Spleen (tissue), 11 donors: ENCODE measurements at regions not wholly inside any gene's neighbourhood (a gene's known extent, or its start where the extent isn't known, plus 50 kb on each side); places are given as distances from the start of the nearest gene placed in this dataset.

Experiments used
- DNase-seq: peaks from one replicate; pipeline ENCODE4 v3.0.0-alpha.2; 2020
- H3K27ac ChIP-seq, 8 donors: fragments of 200-600 bp; sonication (generic) in 7 of 8; 1 replicate in 4 of 8; 2 replicates in 4 of 8; pipeline versions ENCODE4 v1.5.0 to v1.8.0; 2016 to 2021; ENCODE audit warnings: inconsistent platforms in 4 of 8, mild to moderate bottlenecking in 4 of 8, moderate library complexity in 1 of 8
- H3K27me3 ChIP-seq, 7 donors: fragments of 200-600 bp; sonication (generic) in 6 of 7; replicated peaks in 1 of 7; 1 replicate in 4 of 7; 2 replicates in 3 of 7; pipeline versions ENCODE4 v1.5.0 to v1.8.0; 2016 to 2021; ENCODE audit warnings: inconsistent platforms in 3 of 7, mild to moderate bottlenecking in 1 of 7
- H3K36me3 ChIP-seq, 6 donors: fragments of 200-600 bp; sonication (generic) in 5 of 6; 1 replicate in 4 of 6; 2 replicates in 2 of 6; pipeline versions ENCODE4 v1.5.0 to v1.8.0; 2016 to 2021; ENCODE audit warnings: inconsistent platforms in 2 of 6
- H3K4me1 ChIP-seq, 6 donors: fragments of 200-600 bp; sonication (generic) in 5 of 6; 1 replicate in 3 of 6; 2 replicates in 3 of 6; pipeline versions ENCODE4 v1.5.0 to v1.8.0; 2016 to 2021; ENCODE audit warnings: inconsistent platforms in 3 of 6
- H3K4me3 ChIP-seq, 8 donors: fragments of 200-600 bp; sonication (generic) in 7 of 8; 1 replicate in 4 of 8; 2 replicates in 4 of 8; pipeline versions ENCODE4 v1.5.0 to v1.8.0; 2016 to 2021; ENCODE audit warnings: inconsistent platforms in 4 of 8, mild to moderate bottlenecking in 4 of 8, moderate library complexity in 2 of 8
- H3K9me3 ChIP-seq, 8 donors: fragments of 200-600 bp; sonication (generic) in 7 of 8; 1 replicate in 4 of 8; 2 replicates in 4 of 8; pipeline versions ENCODE4 v1.5.0 to v1.8.0; 2016 to 2021; ENCODE audit warnings: inconsistent platforms in 4 of 8
- CTCF ChIP-seq, 11 experiments: fragments of 200-600 bp in 7 of 11; fragments of 450-650 bp in 4 of 11; sonication (generic) in 4 of 11; IDR thresholded peaks in 8 of 11; conservative IDR thresholded peaks in 3 of 11; 1 replicate in 7 of 11; 2 replicates in 4 of 11; pipeline versions ENCODE4 v1.4.0 to v1.8.0; 2016 to 2021; ENCODE audit warnings: antibody characterized with exemption in 11 of 11, inconsistent platforms in 4 of 11, mild to moderate bottlenecking in 1 of 11
- POLR2A ChIP-seq, 3 donors: fragments of 450-650 bp; IDR thresholded peaks; one replicate each; pipeline ENCODE4 v1.5.1; 2017; ENCODE audit warnings: antibody characterized with exemption in 3 of 3, mild to moderate bottlenecking in 1 of 3
- POLR2AphosphoS5 ChIP-seq, 3 donors: sonication (generic); formaldehyde crosslinking; IDR thresholded peaks; one replicate each; pipeline ENCODE4 v1.5.1; 2017; ENCODE audit warnings: antibody characterized with exemption in 3 of 3
- WGBS, 5 donors: extraction: QIAGEN DNeasy Blood & Tissue Kit in 3 of 5; methylation state at CpG; one replicate each; pipeline versions ENCODE4 v1.1.5 to v1.1.7; 2013 to 2018; 5-methylcytosine and 5-hydroxymethylcytosine counted together
- intact Hi-C: fragments of 100-400 bp; cut with DNase I; formaldehyde crosslinking; loops from one replicate; pipeline ENCODE4 v1.15.0; 2023; ENCODE audit warnings: low total_unique reads
- donor health status: healthy with polysubstance abuse.
- donor health status: DM: no; HTN: no; CAD: no; lungs with moderate emphysema.
- donor health status: DM: no; HTN: no; CAD: no.
- donor health status: Bipolar disorder and iron deficiency.
- donor health status: healthy.
- donor health status: DM: no; HTN: no; CAD: no.
- donor health status: DM: yes; HTN: yes; CAD: no.

- Histone ChIP-seq H3K9me3 (peaks cover 0 to 4% (median 0%) of the 10 kb centered on the region in 8 donors), H3K4me1 (no peaks in the 10 kb centered on the region), H3K27me3 (no peaks in the 10 kb centered on the region), H3K36me3 (no peaks in the 10 kb centered on the region), H3K4me3 (no peak overlapping the region), H3K27ac (no peak overlapping the region)
- TF ChIP-seq POLR2A (IDR thresholded peaks at IDR 0.05) (no peak), POLR2AphosphoS5 (IDR thresholded peaks at IDR 0.05) (no peak), CTCF (IDR thresholded peaks at IDR 0.05 in 8 of 11, conservative IDR thresholded peaks at IDR 0.05 in 3 of 11) (no peak)
- intact Hi-C loops = no loop called here
- 46 to 66% (median 60%) methylated on average over 3 of the region's 3 CpGs for WGBS, 5 donors
- DNase-seq = no peak
Measured at GRCh38 chr4:186823989-186824388, 100.3 kb upstream of the FAT1 start.

- H3K36me3 ChIP-seq = no peaks in the 10 kb centered on the region
- TF ChIP-seq POLR2AphosphoS5 (IDR thresholded peaks at IDR 0.05) = no peak
- TF ChIP-seq CTCF (IDR thresholded peaks at IDR 0.05 in 8 of 11, conservative IDR thresholded peaks at IDR 0.05 in 3 of 11) = no peak
- no peak for TF ChIP-seq POLR2A (IDR thresholded peaks at IDR 0.05)
- 70 to 85% (median 73%) methylated on average over 3 of the region's 3 CpGs for WGBS, 5 donors
- H3K27me3 ChIP-seq = no peaks in the 10 kb centered on the region
- no peak for DNase-seq
- intact Hi-C loops = no loop called here
- peaks cover 0 to 12% (median 0%) of the 10 kb centered on the region in 8 donors for H3K9me3 ChIP-seq
- no peak overlapping the region for H3K27ac ChIP-seq
- no peaks in the 10 kb centered on the region for H3K4me1 ChIP-seq
- H3K4me3 ChIP-seq = no peak overlapping the region
Measured at GRCh38 chr4:186825069-186825468, 101.4 kb upstream of the FAT1 start.

GRCh38 chr4:186826006-186826405, 102.3 kb upstream of the FAT1 start:
- intact Hi-C loops = no loop called here
- Histone ChIP-seq H3K4me1 (no peaks in the 10 kb centered on the region), H3K9me3 (peaks cover 0 to 12% (median 0%) of the 10 kb centered on the region in 8 donors), H3K36me3 (no peaks in the 10 kb centered on the region), H3K27me3 (no peaks in the 10 kb centered on the region), H3K4me3 (no peak overlapping the region), H3K27ac (no peak overlapping the region)
- TF ChIP-seq POLR2A (IDR thresholded peaks at IDR 0.05) (no peak), CTCF (IDR thresholded peaks at IDR 0.05 in 8 of 11, conservative IDR thresholded peaks at IDR 0.05 in 3 of 11) (no peak), POLR2AphosphoS5 (IDR thresholded peaks at IDR 0.05) (no peak)
- 36 to 80% (median 48%) methylated on average over 2 of the region's 2 CpGs for WGBS, 5 donors
- no peak for DNase-seq

- no peak for DNase-seq
- no peaks in the 10 kb centered on the region for H3K36me3 ChIP-seq
- H3K4me1 ChIP-seq = no peaks in the 10 kb centered on the region
- TF ChIP-seq CTCF (IDR thresholded peaks at IDR 0.05 in 8 of 11, conservative IDR thresholded peaks at IDR 0.05 in 3 of 11) (no peak), POLR2A (IDR thresholded peaks at IDR 0.05) (no peak), POLR2AphosphoS5 (IDR thresholded peaks at IDR 0.05) (no peak)
- 78 to 91% (median 86%) methylated on average over 12 of the region's 12 CpGs for WGBS, 5 donors
- intact Hi-C loops = no loop called here
- H3K27ac ChIP-seq = no peak overlapping the region
- H3K27me3 ChIP-seq = no peaks in the 10 kb centered on the region
- H3K9me3 ChIP-seq = peaks cover 0 to 20% (median 0%) of the 10 kb centered on the region in 8 donors
- no peak overlapping the region for H3K4me3 ChIP-seq
Measured at GRCh38 chr4:186826846-186827533, 103.3 kb upstream of the FAT1 start.
